Erythroblast (primary cell): ENCODE measurements at regions not wholly inside any gene's neighbourhood (a gene's known extent, or its start where the extent isn't known, plus 50 kb on each side); places are given as distances from the start of the nearest gene placed in this dataset.
"Not testable (repeated sequence)": the region's sequence is repeated elsewhere in the genome, so short reads cannot be mapped to it uniquely, and the experiment has no call there.

Source experiments
- DNase-seq, 2 experiments: peaks; one replicate each; lab custom pipeline; 2025; lab: John Stamatoyannopoulos, UW
- GATA1 ChIP-seq: IDR thresholded peaks from 2 replicates; pipeline ENCODE4 v1.6.1; 2011; ENCODE audit warnings: low read depth, mild to moderate bottlenecking, control low read depth, low read length, moderate library complexity
- POLR2A ChIP-seq: IDR thresholded peaks from 2 replicates; pipeline ENCODE4 v1.6.1; 2011; ENCODE audit warnings: mild to moderate bottlenecking, low read length

DNA sequence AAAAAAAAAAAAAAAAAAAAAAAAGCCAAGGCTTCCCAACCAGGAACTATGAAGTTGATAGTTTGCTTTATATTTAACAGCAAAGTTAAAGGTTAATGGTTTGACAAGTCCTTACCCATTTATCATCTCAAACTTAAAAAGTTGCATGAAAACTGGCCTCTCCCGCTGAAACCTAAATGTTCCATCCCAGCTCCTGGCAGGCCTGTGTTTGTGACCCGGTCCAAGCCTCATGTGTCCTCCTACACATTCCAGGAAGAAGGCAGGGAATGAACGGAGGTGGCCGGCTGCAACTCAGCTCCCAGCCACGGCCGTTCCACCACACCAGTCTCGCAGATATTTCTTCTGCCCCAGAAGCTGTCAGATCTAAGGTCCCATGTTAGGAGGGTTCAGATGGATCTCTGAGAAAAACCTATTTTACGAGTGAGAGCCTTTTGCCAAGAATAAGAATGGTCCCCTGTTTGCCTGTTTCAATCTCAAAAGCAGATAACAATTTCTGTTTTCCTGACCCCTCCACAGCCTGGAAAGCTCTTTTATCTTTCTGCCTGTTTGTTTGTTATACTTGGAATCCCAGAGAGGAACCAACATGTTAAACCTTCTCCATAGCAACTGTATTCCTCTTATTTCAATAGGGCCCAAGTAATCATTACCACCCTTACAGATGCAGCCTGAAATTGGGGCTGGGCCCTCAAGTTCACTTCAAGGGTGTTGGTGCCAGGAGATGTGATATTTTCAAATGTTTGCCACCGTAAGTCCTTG lies 56.5 kb downstream of the KCTD12 start:
- TF ChIP-seq POLR2A: no peak
- no peak for TF ChIP-seq GATA1
- DNase-seq: no peak

DNA sequence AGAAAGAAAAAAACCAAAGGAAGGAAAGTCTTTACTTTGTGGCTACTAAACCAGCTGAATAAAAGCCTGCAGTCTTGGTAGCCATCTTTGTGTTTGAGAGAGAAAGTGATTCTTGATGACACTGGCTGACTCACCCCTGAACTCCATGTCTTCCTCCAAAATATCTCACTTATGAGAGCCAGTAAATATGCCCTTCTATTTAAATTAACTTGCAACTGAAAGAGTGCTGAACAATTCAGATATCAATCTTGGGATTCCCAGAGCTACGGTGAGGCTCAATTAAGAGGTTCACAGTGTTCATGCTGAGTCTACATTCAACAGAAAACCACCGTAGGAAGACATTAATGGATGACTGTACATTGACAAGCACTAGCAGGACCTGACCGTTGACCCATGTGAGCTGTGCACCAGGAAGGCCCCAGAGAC lies 57.9 kb downstream of the KCTD12 start:
- DNase-seq: no peak
- TF ChIP-seq POLR2A: no peak
- TF ChIP-seq GATA1: no peak

DNA sequence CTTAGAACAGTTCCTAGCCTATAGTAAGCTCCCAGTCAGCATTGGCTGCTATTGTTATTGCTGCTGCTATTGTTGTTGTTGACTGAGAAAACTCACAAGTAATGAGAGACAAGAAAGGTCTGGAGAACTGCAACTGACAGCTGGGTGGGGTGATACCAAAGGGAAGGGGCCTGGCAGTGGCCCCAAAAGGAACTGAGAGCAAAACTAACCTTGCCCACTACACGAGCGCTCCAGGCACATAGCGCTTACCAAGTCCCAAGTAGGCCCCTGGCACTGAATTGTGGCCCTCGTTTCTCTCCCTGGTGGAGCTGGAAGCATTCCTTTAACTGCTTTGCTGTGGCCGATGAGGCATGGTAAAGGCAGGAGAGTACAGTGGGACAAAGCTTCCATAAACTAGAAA lies 59.7 kb downstream of the KCTD12 start:
- no peak for TF ChIP-seq GATA1
- TF ChIP-seq POLR2A: no peak
- no peak for DNase-seq

- TF ChIP-seq POLR2A: no peak
- TF ChIP-seq GATA1: no peak
- DNase-seq: no peak
Observed at GRCh38 chr13:76825430-76825829, 60.8 kb downstream of the KCTD12 start.

DNA sequence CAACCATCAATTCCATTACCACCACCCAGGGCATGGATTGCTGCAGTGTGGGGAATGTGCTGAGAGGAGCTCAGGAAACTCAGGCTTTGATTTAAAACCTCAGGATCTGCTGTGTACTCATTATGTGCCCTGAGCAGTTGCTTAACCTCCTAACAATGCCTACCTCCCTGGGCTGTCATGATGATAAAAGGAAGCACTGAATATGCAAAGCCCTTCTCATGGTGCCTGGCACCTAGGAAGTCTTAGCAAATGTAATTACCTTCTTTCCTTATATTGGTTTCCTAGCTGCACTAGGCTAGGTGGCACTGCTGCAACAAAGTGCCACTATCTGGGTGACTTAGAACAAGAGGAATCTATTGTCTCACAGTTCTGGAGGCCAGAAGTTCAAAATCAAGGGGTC lies 62.2 kb downstream of the KCTD12 start:
- DNase-seq: no peak
- no peak for TF ChIP-seq GATA1
- TF ChIP-seq POLR2A: no peak

GRCh38 chr13:76822698-76823267 lies 63.4 kb downstream of the KCTD12 start:
- DNase-seq: no peak
- TF ChIP-seq GATA1 (no peak), POLR2A (no peak)

DNA sequence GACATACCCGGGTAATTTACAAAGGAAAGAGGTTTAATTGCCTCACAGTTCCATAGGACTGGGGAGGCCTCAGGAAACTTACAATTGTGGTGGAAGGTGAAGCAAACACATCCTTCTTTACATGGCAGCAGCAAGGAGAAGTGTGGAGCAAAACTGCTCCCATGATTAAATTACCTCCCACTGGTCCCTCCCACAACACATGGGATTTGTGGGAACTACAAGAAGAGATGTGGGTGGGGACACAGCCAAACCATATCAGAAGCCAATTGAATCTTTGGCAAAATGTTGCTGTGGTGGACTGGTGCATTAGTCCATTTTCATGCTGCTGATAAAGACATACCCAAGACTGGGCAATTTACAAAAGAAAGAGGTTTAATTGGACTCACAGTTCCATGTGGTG lies 65.0 kb downstream of the KCTD12 start:
- not testable (repeated sequence) for DNase-seq

DNA sequence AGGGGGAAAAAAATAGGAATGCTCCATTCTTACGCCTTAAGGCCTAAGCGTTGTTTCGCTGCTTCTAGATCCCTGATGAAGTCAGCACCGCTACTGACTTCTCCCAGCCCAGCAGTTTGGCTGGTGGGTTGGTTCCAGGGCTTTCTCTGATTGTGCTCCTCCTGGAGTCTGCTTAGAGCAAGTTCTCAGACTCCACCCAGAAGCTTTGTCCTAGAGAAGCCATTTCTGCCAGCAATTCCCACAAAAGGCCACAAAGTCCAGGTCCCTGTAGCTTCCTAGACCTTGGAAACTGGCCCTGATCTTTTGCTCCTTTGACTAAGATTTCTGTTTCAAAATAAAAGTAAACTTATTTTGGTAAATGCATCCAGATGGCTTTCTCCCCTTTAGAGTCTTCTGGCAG lies 65.4 kb downstream of the KCTD12 start:
- TF ChIP-seq GATA1: no peak
- TF ChIP-seq POLR2A: no peak
- DNase-seq: no peak

- no peak for TF ChIP-seq GATA1
- no peak for TF ChIP-seq POLR2A
- DNase-seq: no peak
Observed at GRCh38 chr13:76816394-76816793, 69.8 kb downstream of the KCTD12 start.

DNA sequence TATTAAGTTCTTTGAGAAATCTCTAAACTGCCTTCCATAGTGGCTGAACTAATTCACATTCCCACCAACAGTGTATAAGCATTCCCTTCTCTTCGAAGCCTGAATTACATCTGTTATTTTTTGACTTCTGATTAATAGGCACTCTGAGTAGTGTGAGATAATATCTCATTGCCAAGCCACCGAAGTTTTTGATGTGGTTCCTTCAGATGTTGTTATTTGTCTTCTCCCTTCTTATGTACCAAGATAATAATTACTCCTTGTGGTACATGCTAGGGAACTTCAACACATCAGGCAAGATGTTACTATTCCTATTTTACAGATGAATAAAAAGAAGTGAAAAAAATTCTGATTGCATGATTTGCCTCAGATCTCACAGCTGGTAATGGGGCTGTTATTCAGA lies 70.9 kb downstream of the KCTD12 start:
- no peak for DNase-seq
- no peak for TF ChIP-seq GATA1
- TF ChIP-seq POLR2A: no peak

GRCh38 chr13:76813891-76814290 lies 72.3 kb downstream of the KCTD12 start:
- peak in 1 of 2 experiments; percentile 2 for DNase-seq
- no peak for TF ChIP-seq GATA1
- TF ChIP-seq POLR2A: no peak

DNA sequence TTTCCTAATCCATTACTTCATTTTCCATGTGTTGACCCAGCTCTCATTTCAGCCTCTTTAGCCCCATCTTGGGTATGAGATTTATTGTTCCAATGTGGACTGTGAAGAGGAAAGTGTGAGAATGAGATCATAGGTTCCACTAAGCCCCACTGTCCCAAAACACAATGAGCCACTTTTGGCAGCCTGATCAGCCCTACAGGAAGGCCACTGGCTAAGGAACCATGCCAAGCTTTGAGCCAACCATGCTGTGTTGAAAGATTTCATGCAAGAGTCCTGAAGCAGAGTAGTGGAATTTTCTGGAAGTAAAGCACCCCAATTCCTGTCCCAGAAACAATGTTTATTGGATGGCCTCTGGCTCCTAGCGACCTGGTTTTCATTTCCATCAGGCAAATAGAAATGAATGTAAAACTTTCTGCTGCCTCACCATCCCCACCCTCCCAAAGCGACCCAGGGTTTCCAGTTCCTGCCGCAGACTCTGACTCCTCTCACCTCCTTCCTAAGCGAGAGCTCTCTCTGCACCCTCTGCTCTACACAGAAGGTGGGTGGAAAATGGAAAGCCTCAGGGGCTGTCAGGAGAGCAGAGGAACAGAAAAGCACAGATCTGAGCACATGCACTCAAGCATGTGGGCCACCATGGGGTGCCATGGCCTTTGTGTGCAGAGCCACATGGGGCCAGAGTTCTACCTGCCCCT lies 73.1 kb downstream of the KCTD12 start:
- TF ChIP-seq POLR2A (no peak), GATA1 (no peak)
- DNase-seq: no peak

GRCh38 chr13:76812206-76812897 lies 73.9 kb downstream of the KCTD12 start:
- no peak for DNase-seq
- TF ChIP-seq POLR2A: no peak
- no peak for TF ChIP-seq GATA1

GRCh38 chr13:76809389-76809788 lies 76.8 kb downstream of the KCTD12 start:
- TF ChIP-seq POLR2A (no peak), GATA1 (no peak)

More at GRCh38 chr13:76809389-76809788, 76.8 kb downstream of the KCTD12 start:
- no peak for DNase-seq
